ENCODE measurements at regions not wholly inside any gene's neighbourhood (a gene's known extent, or its start where the extent isn't known, plus 50 kb on each side); places are given as distances from the start of the nearest gene placed in this dataset.
"Not testable (repeated sequence)": the region's sequence is repeated elsewhere in the genome, so short reads cannot be mapped to it uniquely, and the experiment has no call there.

GRCh38 chr14:37816743-37817295 lies 221.4 kb downstream of the TTC6 start:
- no peak for TF ChIP-seq CTCF (IDR thresholded peaks at IDR 0.05)
- TF ChIP-seq POLR2AphosphoS5 (IDR thresholded peaks at IDR 0.05): no peak
- no peak for TF ChIP-seq EP300 (IDR thresholded peaks at IDR 0.05)
- no peak for TF ChIP-seq POLR2A (IDR thresholded peaks at IDR 0.05)
- H3K4me1 ChIP-seq: peaks cover 0 to 13% (median 5%) of the 10 kb centered on the region in 4 donors
- intact Hi-C loops (cut with DNase I): no loop called here
- no peaks in the 10 kb centered on the region for H3K9me3 ChIP-seq
- H3K4me3 ChIP-seq: no peak overlapping the region
- DNase-seq: no peak
- 87 to 91% methylated on average over 4 of the region's 4 CpGs for WGBS, 2 donors
- H3K27ac ChIP-seq: no peak overlapping the region
- no peaks in the 10 kb centered on the region for H3K36me3 ChIP-seq
- no peaks in the 10 kb centered on the region for H3K27me3 ChIP-seq

GRCh38 chr14:37819155-37820015 lies 224.0 kb downstream of the TTC6 start:
- peaks cover 0 to 13% (median 6%) of the 10 kb centered on the region in 4 donors for H3K4me1 ChIP-seq
- no peak for DNase-seq
- H3K4me3 ChIP-seq: no peak overlapping the region
- no peak overlapping the region for H3K27ac ChIP-seq
- TF ChIP-seq EP300 (IDR thresholded peaks at IDR 0.05) (no peak), POLR2AphosphoS5 (IDR thresholded peaks at IDR 0.05) (no peak), POLR2A (IDR thresholded peaks at IDR 0.05) (no peak), CTCF (IDR thresholded peaks at IDR 0.05) (no peak)
- intact Hi-C loops (cut with DNase I): no loop called here
- WGBS, 2 donors: 75 to 77% methylated on average over 8 of the region's 8 CpGs
- no peaks in the 10 kb centered on the region for H3K9me3 ChIP-seq
- no peaks in the 10 kb centered on the region for H3K27me3 ChIP-seq
- no peaks in the 10 kb centered on the region for H3K36me3 ChIP-seq

- H3K4me3 ChIP-seq; intact Hi-C loops (cut with DNase I); DNase-seq; H3K9me3 ChIP-seq; H3K27ac ChIP-seq; H3K36me3 ChIP-seq; H3K27me3 ChIP-seq: not testable (repeated sequence)
- peaks cover 0 to 26% (median 16%) of the 10 kb centered on the region in 4 donors for H3K4me1 ChIP-seq
Observed at GRCh38 chr14:37820810-37821209, 225.4 kb downstream of the TTC6 start.

- intact Hi-C loops (cut with DNase I): loop anchor here (2.0 kb wide), 1 partner anchor 40 kb away; no protein-coding TSS in a partner anchor
- Histone ChIP-seq H3K9me3 (peaks cover 0 to under 1% (median 0%) of the 10 kb centered on the region in 4 donors), H3K27me3 (no peaks in the 10 kb centered on the region), H3K4me1 (peaks cover 0 to 21% (median 13%) of the 10 kb centered on the region in 4 donors), H3K27ac (peak overlapping the region in 2 of 4 donors; percentile 35 to 46), H3K4me3 (no peak overlapping the region), H3K36me3 (no peaks in the 10 kb centered on the region)
- WGBS, 2 donors: 63 to 79% methylated on average over 3 of the region's 3 CpGs
- no peak for DNase-seq
- TF ChIP-seq POLR2A (IDR thresholded peaks at IDR 0.05): no peak
- TF ChIP-seq POLR2AphosphoS5 (IDR thresholded peaks at IDR 0.05): no peak
- no peak for TF ChIP-seq CTCF (IDR thresholded peaks at IDR 0.05)
- no peak for TF ChIP-seq EP300 (IDR thresholded peaks at IDR 0.05)
Observed at GRCh38 chr14:37824939-37825712, 229.7 kb downstream of the TTC6 start.

GRCh38 chr14:37826869-37827268 lies 231.4 kb downstream of the TTC6 start:
- TF ChIP-seq EP300 (IDR thresholded peaks at IDR 0.05) (no peak), POLR2A (IDR thresholded peaks at IDR 0.05) (no peak), POLR2AphosphoS5 (IDR thresholded peaks at IDR 0.05) (no peak), CTCF (IDR thresholded peaks at IDR 0.05) (no peak)
- intact Hi-C loops (cut with DNase I): no loop called here
- Histone ChIP-seq H3K4me3 (no peak overlapping the region), H3K27ac (no peak overlapping the region), H3K4me1 (peaks cover 0 to 21% (median 13%) of the 10 kb centered on the region in 4 donors), H3K36me3 (no peaks in the 10 kb centered on the region), H3K27me3 (no peaks in the 10 kb centered on the region), H3K9me3 (peaks cover 0 to 9% (median 3%) of the 10 kb centered on the region in 4 donors)
- 8 to 44% methylated on average over 1 of the region's 1 CpG for WGBS, 2 donors
- DNase-seq: no peak
